GM19025 (cell line): ENCODE measurements at regions not wholly inside any gene's neighbourhood (a gene's known extent, or its start where the extent isn't known, plus 50 kb on each side); places are given as distances from the start of the nearest gene placed in this dataset.

ENCODE experiments used
- ATAC-seq: cut with Tn5 transposase; IDR thresholded peaks from one replicate; pipeline ENCODE4 v1.9.1; 2021; ENCODE audit warnings: mild to moderate bottlenecking, low read depth, moderate library complexity; ENCODE audit not compliant: unreplicated experiment

- no peak for ATAC-seq
These were observed 300.7 kb downstream of the CLIC5 start for GRCh38 chr6:45714741-45715507.

- ATAC-seq, result no peak
These were observed 301.5 kb downstream of the CLIC5 start for GRCh38 chr6:45714006-45714730.
